ENCODE measurements at regions not wholly inside any gene's neighbourhood (a gene's known extent, or its start where the extent isn't known, plus 50 kb on each side); places are given as distances from the start of the nearest gene placed in this dataset.

DNA sequence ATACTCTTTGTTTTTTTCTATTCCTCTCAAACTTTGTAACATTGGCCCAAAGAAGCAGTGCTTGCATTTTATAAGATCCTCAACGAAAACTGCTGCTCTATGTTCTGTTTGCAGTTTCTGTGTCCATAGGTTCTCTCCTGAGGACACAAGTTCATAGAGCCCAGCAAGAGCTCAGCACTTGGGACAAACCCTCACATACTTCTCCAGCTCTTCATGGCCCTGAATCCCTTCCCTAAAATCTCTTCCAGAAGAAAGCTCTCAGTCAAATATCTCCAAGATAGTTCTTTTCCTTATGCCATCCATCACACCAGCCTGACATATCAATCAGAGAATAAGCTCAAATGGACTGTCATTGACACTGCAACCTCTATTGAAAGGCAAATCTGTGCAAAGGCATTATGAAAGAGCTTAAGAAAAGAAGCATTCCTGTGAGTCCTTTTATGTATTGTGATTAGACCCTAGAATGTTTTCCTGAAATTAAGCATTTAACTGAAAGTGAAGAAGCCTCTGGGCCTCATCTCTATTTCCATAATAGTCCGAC lies 405.5 kb downstream of the ANKRD7 start:
- TF ChIP-seq, protein P1, sequence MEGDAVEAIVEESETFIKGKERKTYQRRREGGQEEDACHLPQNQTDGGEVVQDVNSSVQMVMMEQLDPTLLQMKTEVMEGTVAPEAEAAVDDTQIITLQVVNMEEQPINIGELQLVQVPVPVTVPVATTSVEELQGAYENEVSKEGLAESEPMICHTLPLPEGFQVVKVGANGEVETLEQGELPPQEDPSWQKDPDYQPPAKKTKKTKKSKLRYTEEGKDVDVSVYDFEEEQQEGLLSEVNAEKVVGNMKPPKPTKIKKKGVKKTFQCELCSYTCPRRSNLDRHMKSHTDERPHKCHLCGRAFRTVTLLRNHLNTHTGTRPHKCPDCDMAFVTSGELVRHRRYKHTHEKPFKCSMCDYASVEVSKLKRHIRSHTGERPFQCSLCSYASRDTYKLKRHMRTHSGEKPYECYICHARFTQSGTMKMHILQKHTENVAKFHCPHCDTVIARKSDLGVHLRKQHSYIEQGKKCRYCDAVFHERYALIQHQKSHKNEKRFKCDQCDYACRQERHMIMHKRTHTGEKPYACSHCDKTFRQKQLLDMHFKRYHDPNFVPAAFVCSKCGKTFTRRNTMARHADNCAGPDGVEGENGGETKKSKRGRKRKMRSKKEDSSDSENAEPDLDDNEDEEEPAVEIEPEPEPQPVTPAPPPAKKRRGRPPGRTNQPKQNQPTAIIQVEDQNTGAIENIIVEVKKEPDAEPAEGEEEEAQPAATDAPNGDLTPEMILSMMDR (IDR thresholded peaks at IDR 0.05), result no peak
- Mint-ChIP-seq H3K27ac (ENCODE audit: unreplicated experiment) (no peak overlapping the region), H3K4me1 (ENCODE audit: unreplicated experiment) (no peaks in the 10 kb centered on the region), H3K27me3 (ENCODE audit: unreplicated experiment) (peaks cover 2% of the 10 kb centered on the region), H3K4me3 (ENCODE audit: unreplicated experiment) (no peak overlapping the region), H3K9me3 (ENCODE audit: unreplicated experiment) (no peaks in the 10 kb centered on the region), H3K36me3 (ENCODE audit: unreplicated experiment) (no peaks in the 10 kb centered on the region)
- DNase-seq (ENCODE audit: extremely low spot score, unreplicated experiment), result no peak

DNA sequence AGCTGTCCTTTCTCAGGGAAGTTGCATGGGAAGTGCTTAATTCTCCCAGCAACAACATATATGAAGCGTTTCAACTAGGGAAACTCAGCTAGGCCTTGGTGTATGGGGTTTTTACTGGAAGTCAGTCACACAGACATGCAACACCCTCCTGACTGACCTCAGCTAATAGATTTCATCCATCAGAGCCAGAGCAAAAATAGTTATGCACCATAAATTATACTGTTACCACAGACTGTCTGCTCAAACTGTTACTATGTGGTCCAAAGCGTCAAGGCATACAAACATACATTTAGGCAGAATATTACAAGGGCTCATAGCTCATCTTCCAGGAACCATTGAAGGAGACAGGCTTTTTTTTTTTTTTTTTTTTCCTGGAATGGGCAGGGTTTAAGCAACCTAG lies 417.9 kb downstream of the ANKRD7 start:
- DNase-seq (ENCODE audit: extremely low spot score, unreplicated experiment), result no peak
- no peaks in the 10 kb centered on the region for H3K9me3 Mint-ChIP-seq (ENCODE audit: unreplicated experiment)
- no peak overlapping the region for H3K4me3 Mint-ChIP-seq (ENCODE audit: unreplicated experiment)
- H3K4me1 Mint-ChIP-seq (ENCODE audit: unreplicated experiment), result no peaks in the 10 kb centered on the region
- H3K36me3 Mint-ChIP-seq (ENCODE audit: unreplicated experiment), result no peaks in the 10 kb centered on the region
- TF ChIP-seq, protein P1 (IDR thresholded peaks at IDR 0.05), result no peak
- H3K27me3 Mint-ChIP-seq (ENCODE audit: unreplicated experiment), result no peaks in the 10 kb centered on the region
- no peak overlapping the region for H3K27ac Mint-ChIP-seq (ENCODE audit: unreplicated experiment)

DNA sequence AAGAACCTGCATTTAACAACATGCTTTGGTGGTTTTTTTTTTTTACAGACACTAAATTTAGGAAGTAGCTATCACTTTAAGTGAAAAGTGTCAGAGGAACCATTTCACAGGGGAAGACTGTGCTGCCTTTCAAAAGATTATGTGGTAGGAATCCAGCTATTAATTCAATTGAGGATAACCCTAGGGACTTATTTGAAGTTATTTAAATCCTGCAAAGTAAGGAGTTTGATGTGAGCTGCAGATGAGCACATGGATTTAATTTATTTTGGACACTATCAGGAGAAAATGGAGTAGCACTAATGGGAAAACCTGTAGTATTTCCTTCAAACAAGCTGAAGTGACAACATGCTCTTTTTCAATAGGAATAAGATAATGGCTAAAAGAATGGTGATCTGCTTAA lies 419.8 kb downstream of the ANKRD7 start:
- H3K4me1 Mint-ChIP-seq (ENCODE audit: unreplicated experiment), result no peaks in the 10 kb centered on the region
- no peaks in the 10 kb centered on the region for H3K36me3 Mint-ChIP-seq (ENCODE audit: unreplicated experiment)
- H3K9me3 Mint-ChIP-seq (ENCODE audit: unreplicated experiment), result no peaks in the 10 kb centered on the region
- H3K4me3 Mint-ChIP-seq (ENCODE audit: unreplicated experiment), result no peak overlapping the region
- no peak overlapping the region for H3K27ac Mint-ChIP-seq (ENCODE audit: unreplicated experiment)
- no peaks in the 10 kb centered on the region for H3K27me3 Mint-ChIP-seq (ENCODE audit: unreplicated experiment)
- TF ChIP-seq, protein P1 (IDR thresholded peaks at IDR 0.05), result no peak
- DNase-seq (ENCODE audit: extremely low spot score, unreplicated experiment), result no peak

DNA sequence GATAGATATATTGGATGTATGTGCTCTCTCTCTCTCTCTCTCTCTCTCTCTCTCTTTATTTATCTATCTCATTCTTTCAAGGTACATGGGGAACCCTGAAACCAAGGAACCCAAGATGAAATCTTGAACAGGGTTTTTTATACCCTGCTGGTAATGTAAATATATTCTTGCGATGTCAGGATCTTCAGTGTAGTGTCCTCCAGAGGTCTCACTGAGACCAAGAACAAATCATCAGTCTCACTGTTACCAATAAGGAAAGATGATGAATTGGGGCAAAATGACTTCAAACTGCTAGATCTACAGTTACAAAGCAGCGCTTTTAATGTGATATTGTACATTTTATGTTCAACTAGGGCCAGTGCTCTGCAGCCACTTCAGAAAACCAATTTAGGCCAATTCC lies 423.5 kb downstream of the ANKRD7 start:
- Mint-ChIP-seq H3K4me3 (ENCODE audit: unreplicated experiment) (no peak overlapping the region), H3K36me3 (ENCODE audit: unreplicated experiment) (no peaks in the 10 kb centered on the region), H3K27me3 (ENCODE audit: unreplicated experiment) (no peaks in the 10 kb centered on the region), H3K4me1 (ENCODE audit: unreplicated experiment) (no peaks in the 10 kb centered on the region), H3K9me3 (ENCODE audit: unreplicated experiment) (no peaks in the 10 kb centered on the region), H3K27ac (ENCODE audit: unreplicated experiment) (no peak overlapping the region)
- TF ChIP-seq, protein P1 (IDR thresholded peaks at IDR 0.05), result peak; percentile 49
- DNase-seq (ENCODE audit: extremely low spot score, unreplicated experiment), result no peak

DNA sequence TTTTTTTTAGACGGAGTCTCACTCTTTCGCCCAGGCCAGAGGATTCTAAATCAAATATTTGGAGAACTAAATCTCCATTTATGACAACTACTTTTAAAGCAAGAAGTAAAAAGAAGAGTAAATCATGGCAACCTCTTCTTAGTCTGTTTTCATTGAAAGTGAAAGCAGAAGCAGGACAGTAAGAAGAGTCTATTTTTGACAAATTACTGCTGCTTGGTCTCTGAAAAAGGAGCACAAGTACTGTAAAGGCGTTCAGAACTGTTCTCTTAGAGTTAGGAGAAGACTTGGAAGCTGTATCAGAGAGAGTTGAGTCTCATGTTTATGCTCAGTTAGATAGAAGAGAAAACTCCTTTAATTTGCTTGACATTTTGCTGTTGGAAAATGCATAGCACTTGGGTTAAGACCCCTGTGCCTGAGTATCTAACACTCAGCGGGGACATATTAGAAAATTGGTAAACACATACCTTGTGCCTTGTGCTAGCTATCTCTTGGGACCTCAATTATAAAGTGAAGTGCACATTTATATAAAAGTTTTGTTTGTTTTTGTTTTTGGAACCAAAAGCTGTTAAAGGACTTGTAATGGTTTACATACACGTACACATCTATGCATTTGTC lies 433.0 kb downstream of the ANKRD7 start:
- Mint-ChIP-seq H3K27ac (ENCODE audit: unreplicated experiment) (no peak overlapping the region), H3K27me3 (ENCODE audit: unreplicated experiment) (no peaks in the 10 kb centered on the region), H3K9me3 (ENCODE audit: unreplicated experiment) (no peaks in the 10 kb centered on the region), H3K36me3 (ENCODE audit: unreplicated experiment) (no peaks in the 10 kb centered on the region), H3K4me3 (ENCODE audit: unreplicated experiment) (no peak overlapping the region), H3K4me1 (ENCODE audit: unreplicated experiment) (peaks cover 4% of the 10 kb centered on the region)
- no peak for DNase-seq (ENCODE audit: extremely low spot score, unreplicated experiment)
- TF ChIP-seq, protein P1 (IDR thresholded peaks at IDR 0.05), result no peak
